Uterus (tissue), 2 donors: ENCODE measurements at regions not wholly inside any gene's neighbourhood (a gene's known extent, or its start where the extent isn't known, plus 50 kb on each side); places are given as distances from the start of the nearest gene placed in this dataset.

Source experiments
- POLR2A ChIP-seq, 2 donors: fragments of 450-650 bp; IDR thresholded peaks; one replicate each; pipeline ENCODE4 v1.6.1; 2016; ENCODE audit warnings: antibody characterized with exemption in 2 of 2, mild to moderate bottlenecking in 1 of 2, moderate library complexity in 1 of 2
- TF ChIP-seq, protein P1 (sequence below), 4 experiments: fragments of 200-600 bp in 2 of 4; fragments of 450-650 bp in 2 of 4; sonication (generic) in 2 of 4; IDR thresholded peaks; one replicate each; pipeline ENCODE4 v1.5.1; 2016 to 2019; ENCODE audit warnings: antibody characterized with exemption in 4 of 4, mild to moderate bottlenecking in 2 of 4, moderate library complexity in 1 of 4

DNA sequence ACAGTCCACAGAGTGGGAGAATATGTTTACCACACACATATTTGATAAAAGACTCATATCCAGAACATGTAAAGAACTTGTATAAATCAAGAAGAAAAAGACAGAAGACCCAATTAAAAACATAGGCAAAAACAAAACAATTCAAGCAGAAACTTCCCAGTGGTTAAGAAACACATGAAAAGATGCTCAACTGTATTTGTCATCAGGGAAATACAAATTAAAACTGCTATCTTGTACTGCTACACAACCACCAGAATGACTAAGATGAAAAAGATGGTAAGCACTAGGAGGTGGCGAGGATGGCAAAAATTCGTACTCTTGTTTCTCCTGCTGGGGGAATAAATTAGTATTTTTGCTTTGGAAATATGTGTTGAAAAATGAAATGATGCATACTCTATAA, 192.3 kb upstream of the C11orf87 start:
- no peak for TF ChIP-seq POLR2A (IDR thresholded peaks at IDR 0.05)
- TF ChIP-seq, protein P1, sequence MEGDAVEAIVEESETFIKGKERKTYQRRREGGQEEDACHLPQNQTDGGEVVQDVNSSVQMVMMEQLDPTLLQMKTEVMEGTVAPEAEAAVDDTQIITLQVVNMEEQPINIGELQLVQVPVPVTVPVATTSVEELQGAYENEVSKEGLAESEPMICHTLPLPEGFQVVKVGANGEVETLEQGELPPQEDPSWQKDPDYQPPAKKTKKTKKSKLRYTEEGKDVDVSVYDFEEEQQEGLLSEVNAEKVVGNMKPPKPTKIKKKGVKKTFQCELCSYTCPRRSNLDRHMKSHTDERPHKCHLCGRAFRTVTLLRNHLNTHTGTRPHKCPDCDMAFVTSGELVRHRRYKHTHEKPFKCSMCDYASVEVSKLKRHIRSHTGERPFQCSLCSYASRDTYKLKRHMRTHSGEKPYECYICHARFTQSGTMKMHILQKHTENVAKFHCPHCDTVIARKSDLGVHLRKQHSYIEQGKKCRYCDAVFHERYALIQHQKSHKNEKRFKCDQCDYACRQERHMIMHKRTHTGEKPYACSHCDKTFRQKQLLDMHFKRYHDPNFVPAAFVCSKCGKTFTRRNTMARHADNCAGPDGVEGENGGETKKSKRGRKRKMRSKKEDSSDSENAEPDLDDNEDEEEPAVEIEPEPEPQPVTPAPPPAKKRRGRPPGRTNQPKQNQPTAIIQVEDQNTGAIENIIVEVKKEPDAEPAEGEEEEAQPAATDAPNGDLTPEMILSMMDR (IDR thresholded peaks at IDR 0.05) = no peak
